ENCODE measurements at regions not wholly inside any gene's neighbourhood (a gene's known extent, or its start where the extent isn't known, plus 50 kb on each side); places are given as distances from the start of the nearest gene placed in this dataset.

DNA sequence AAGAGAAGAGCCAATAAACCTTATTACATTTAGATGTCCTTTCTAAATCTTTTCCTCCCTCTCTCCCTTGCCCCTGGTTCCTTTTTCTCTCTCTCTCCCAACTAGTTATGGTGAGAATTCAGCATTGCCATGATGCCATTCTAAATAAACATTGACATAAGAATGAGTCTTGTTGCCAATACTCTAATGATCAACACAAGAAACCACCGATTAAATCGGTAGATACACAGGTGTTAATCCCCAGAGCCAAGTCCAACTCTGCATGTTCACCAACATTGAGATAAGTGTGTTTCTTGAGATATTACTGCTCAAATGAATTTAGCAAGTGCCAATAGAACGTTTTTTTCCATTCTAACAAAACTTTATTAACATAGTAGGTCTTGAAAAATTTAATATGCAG is 412.1 kb downstream of the KCNJ2 start:
- peaks cover 6% of the 10 kb centered on the region; the same call in 1 of the 2 replicates for H3K4me1 Mint-ChIP-seq
- no peak for DNase-seq (ENCODE audit: low spot score)
- no peak overlapping the region for H3K4me3 Mint-ChIP-seq
- H3K36me3 Mint-ChIP-seq, result peaks cover 6% of the 10 kb centered on the region
- H3K27me3 Mint-ChIP-seq (ENCODE audit: low read depth), result no peaks in the 10 kb centered on the region
- TF ChIP-seq RORB (CRISPR knock-in tag; IDR thresholded peaks at IDR 0.05) (0 out of 2 replicates have a peak, but pooled peaks have one; percentile 25), E2F4 (CRISPR knock-in tag; IDR thresholded peaks at IDR 0.05; ENCODE audit: borderline replicate concordance, low read depth) (no peak)
- H3K27ac Mint-ChIP-seq, result no peak overlapping the region
- ATAC-seq, result no peak
- POLR2A ChIA-PET, result no interaction called here
- CTCF ChIA-PET, result no interaction called here
- peaks cover 23% of the 10 kb centered on the region for H3K9me3 Mint-ChIP-seq

- Mint-ChIP-seq H3K4me1 (peaks cover 6% of the 10 kb centered on the region; the same call in 1 of the 2 replicates), H3K9me3 (peaks cover 23% of the 10 kb centered on the region), H3K27me3 (ENCODE audit: low read depth) (no peaks in the 10 kb centered on the region), H3K27ac (no peak overlapping the region), H3K4me3 (no peak overlapping the region), H3K36me3 (peaks cover 6% of the 10 kb centered on the region)
- peak; percentile 53 for TF ChIP-seq ZNF423 (CRISPR knock-in tag; IDR thresholded peaks at IDR 0.05)
- TF ChIP-seq, protein P1, sequence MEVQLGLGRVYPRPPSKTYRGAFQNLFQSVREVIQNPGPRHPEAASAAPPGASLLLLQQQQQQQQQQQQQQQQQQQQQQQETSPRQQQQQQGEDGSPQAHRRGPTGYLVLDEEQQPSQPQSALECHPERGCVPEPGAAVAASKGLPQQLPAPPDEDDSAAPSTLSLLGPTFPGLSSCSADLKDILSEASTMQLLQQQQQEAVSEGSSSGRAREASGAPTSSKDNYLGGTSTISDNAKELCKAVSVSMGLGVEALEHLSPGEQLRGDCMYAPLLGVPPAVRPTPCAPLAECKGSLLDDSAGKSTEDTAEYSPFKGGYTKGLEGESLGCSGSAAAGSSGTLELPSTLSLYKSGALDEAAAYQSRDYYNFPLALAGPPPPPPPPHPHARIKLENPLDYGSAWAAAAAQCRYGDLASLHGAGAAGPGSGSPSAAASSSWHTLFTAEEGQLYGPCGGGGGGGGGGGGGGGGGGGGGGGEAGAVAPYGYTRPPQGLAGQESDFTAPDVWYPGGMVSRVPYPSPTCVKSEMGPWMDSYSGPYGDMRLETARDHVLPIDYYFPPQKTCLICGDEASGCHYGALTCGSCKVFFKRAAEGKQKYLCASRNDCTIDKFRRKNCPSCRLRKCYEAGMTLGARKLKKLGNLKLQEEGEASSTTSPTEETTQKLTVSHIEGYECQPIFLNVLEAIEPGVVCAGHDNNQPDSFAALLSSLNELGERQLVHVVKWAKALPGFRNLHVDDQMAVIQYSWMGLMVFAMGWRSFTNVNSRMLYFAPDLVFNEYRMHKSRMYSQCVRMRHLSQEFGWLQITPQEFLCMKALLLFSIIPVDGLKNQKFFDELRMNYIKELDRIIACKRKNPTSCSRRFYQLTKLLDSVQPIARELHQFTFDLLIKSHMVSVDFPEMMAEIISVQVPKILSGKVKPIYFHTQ (CRISPR knock-in tag; IDR thresholded peaks at IDR 0.05), result no peak
- ATAC-seq, result peak; percentile 66
- ChIA-PET CTCF (no interaction called here), POLR2A (no interaction called here)
- DNase-seq (ENCODE audit: low spot score), result no peak
Measured at GRCh38 chr17:70582777-70583176, 413.4 kb downstream of the KCNJ2 start.

GRCh38 chr17:70584255-70584654 is 414.9 kb downstream of the KCNJ2 start:
- peaks cover 6% of the 10 kb centered on the region; the same call in 1 of the 2 replicates for H3K4me1 Mint-ChIP-seq
- H3K27me3 Mint-ChIP-seq (ENCODE audit: low read depth), result no peaks in the 10 kb centered on the region
- H3K27ac Mint-ChIP-seq, result no peak overlapping the region
- ChIA-PET POLR2A (no interaction called here), CTCF (interaction anchor here (1.3 kb wide), 1 partner anchor 21 kb away, joined by 4 read pairs; no protein-coding TSS in a partner anchor)
- ATAC-seq (no peak), DNase-seq (ENCODE audit: low spot score) (no peak)
- H3K36me3 Mint-ChIP-seq, result peaks cover 6% of the 10 kb centered on the region
- H3K4me3 Mint-ChIP-seq, result no peak overlapping the region
- H3K9me3 Mint-ChIP-seq, result peaks cover 34% of the 10 kb centered on the region
- TF ChIP-seq, protein P2, sequence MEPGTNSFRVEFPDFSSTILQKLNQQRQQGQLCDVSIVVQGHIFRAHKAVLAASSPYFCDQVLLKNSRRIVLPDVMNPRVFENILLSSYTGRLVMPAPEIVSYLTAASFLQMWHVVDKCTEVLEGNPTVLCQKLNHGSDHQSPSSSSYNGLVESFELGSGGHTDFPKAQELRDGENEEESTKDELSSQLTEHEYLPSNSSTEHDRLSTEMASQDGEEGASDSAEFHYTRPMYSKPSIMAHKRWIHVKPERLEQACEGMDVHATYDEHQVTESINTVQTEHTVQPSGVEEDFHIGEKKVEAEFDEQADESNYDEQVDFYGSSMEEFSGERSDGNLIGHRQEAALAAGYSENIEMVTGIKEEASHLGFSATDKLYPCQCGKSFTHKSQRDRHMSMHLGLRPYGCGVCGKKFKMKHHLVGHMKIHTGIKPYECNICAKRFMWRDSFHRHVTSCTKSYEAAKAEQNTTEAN (CRISPR knock-in tag; IDR thresholded peaks at IDR 0.05), result no peak
- TF ChIP-seq GTF2I (CRISPR knock-in tag; conservative IDR thresholded peaks at IDR 0.05) (no peak), JUN (CRISPR knock-in tag; IDR thresholded peaks at IDR 0.05) (no peak), ZNF121 (CRISPR knock-in tag; IDR thresholded peaks at IDR 0.05) (no peak), HMGA2 (CRISPR knock-in tag; IDR thresholded peaks at IDR 0.05) (no peak), NR3C1 (CRISPR knock-in tag; conservative IDR thresholded peaks at IDR 0.05; ENCODE audit: low read depth) (no peak), CBFB (CRISPR knock-in tag; IDR thresholded peaks at IDR 0.05; ENCODE audit: low read depth) (no peak), ETV6 (CRISPR knock-in tag; IDR thresholded peaks at IDR 0.05) (no peak), EMX1 (CRISPR knock-in tag; IDR thresholded peaks at IDR 0.05) (no peak), FOXK1 (CRISPR knock-in tag; IDR thresholded peaks at IDR 0.05) (no peak)
- TF ChIP-seq, protein P3, sequence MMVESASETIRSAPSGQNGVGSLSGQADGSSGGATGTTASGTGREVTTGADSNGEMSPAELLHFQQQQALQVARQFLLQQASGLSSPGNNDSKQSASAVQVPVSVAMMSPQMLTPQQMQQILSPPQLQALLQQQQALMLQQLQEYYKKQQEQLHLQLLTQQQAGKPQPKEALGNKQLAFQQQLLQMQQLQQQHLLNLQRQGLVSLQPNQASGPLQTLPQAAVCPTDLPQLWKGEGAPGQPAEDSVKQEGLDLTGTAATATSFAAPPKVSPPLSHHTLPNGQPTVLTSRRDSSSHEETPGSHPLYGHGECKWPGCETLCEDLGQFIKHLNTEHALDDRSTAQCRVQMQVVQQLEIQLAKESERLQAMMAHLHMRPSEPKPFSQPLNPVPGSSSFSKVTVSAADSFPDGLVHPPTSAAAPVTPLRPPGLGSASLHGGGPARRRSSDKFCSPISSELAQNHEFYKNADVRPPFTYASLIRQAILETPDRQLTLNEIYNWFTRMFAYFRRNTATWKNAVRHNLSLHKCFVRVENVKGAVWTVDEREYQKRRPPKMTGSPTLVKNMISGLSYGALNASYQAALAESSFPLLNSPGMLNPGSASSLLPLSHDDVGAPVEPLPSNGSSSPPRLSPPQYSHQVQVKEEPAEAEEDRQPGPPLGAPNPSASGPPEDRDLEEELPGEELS (CRISPR knock-in tag; IDR thresholded peaks at IDR 0.05), result no peak
- TF ChIP-seq, protein P4, sequence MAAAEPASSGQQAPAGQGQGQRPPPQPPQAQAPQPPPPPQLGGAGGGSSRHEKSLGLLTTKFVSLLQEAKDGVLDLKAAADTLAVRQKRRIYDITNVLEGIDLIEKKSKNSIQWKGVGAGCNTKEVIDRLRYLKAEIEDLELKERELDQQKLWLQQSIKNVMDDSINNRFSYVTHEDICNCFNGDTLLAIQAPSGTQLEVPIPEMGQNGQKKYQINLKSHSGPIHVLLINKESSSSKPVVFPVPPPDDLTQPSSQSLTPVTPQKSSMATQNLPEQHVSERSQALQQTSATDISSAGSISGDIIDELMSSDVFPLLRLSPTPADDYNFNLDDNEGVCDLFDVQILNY (CRISPR knock-in tag; IDR thresholded peaks at IDR 0.05), result no peak
- TF ChIP-seq, protein P5, sequence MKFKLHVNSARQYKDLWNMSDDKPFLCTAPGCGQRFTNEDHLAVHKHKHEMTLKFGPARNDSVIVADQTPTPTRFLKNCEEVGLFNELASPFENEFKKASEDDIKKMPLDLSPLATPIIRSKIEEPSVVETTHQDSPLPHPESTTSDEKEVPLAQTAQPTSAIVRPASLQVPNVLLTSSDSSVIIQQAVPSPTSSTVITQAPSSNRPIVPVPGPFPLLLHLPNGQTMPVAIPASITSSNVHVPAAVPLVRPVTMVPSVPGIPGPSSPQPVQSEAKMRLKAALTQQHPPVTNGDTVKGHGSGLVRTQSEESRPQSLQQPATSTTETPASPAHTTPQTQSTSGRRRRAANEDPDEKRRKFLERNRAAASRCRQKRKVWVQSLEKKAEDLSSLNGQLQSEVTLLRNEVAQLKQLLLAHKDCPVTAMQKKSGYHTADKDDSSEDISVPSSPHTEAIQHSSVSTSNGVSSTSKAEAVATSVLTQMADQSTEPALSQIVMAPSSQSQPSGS (CRISPR knock-in tag; IDR thresholded peaks at IDR 0.05; ENCODE audit: borderline replicate concordance, low read depth), result no peak
- TF ChIP-seq, protein P6, sequence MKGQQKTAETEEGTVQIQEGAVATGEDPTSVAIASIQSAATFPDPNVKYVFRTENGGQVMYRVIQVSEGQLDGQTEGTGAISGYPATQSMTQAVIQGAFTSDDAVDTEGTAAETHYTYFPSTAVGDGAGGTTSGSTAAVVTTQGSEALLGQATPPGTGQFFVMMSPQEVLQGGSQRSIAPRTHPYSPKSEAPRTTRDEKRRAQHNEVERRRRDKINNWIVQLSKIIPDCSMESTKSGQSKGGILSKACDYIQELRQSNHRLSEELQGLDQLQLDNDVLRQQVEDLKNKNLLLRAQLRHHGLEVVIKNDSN (CRISPR knock-in tag; IDR thresholded peaks at IDR 0.05), result no peak
- TF ChIP-seq, protein P7, sequence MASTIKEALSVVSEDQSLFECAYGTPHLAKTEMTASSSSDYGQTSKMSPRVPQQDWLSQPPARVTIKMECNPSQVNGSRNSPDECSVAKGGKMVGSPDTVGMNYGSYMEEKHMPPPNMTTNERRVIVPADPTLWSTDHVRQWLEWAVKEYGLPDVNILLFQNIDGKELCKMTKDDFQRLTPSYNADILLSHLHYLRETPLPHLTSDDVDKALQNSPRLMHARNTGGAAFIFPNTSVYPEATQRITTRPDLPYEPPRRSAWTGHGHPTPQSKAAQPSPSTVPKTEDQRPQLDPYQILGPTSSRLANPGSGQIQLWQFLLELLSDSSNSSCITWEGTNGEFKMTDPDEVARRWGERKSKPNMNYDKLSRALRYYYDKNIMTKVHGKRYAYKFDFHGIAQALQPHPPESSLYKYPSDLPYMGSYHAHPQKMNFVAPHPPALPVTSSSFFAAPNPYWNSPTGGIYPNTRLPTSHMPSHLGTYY (CRISPR knock-in tag; IDR thresholded peaks at IDR 0.05), result no peak
- TF ChIP-seq, protein P8, sequence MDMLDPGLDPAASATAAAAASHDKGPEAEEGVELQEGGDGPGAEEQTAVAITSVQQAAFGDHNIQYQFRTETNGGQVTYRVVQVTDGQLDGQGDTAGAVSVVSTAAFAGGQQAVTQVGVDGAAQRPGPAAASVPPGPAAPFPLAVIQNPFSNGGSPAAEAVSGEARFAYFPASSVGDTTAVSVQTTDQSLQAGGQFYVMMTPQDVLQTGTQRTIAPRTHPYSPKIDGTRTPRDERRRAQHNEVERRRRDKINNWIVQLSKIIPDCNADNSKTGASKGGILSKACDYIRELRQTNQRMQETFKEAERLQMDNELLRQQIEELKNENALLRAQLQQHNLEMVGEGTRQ (CRISPR knock-in tag; IDR thresholded peaks at IDR 0.05), result no peak
